PFSK-1 (cell line): ENCODE measurements at regions not wholly inside any gene's neighbourhood (a gene's known extent, or its start where the extent isn't known, plus 50 kb on each side); places are given as distances from the start of the nearest gene placed in this dataset.

Experiments
- FOXP2 ChIP-seq: optimal IDR thresholded peaks from 2 replicates; pipeline ENCODE3; 2011; ENCODE audit warnings: borderline replicate concordance, control low read depth, inconsistent platforms; ENCODE audit not compliant: insufficient read depth; ENCODE audit errors: extremely low read length, extremely low read depth
- POLR2AphosphoS5 ChIP-seq: IDR thresholded peaks from 2 replicates; pipeline ENCODE4 v1.6.1; 2012; ENCODE audit warnings: low read depth, mild to moderate bottlenecking, control low read depth, low read length, moderate library complexity
- REST ChIP-seq, 2 experiments: IDR thresholded peaks; 2 replicates each; pipeline versions ENCODE4 v1.6.1 to v1.8.0; 2011 to 2012; ENCODE audit warnings: low read depth in 2 of 2, low read length in 2 of 2, control low read depth in 1 of 2, inconsistent platforms in 1 of 2, mild to moderate bottlenecking in 1 of 2, moderate library complexity in 1 of 2; ENCODE audit not compliant: insufficient read depth in 1 of 2
- SIN3A ChIP-seq: IDR thresholded peaks from 2 replicates; pipeline ENCODE4 v1.6.1; 2012; ENCODE audit warnings: mild to moderate bottlenecking, low read length, moderate library complexity, borderline replicate concordance; ENCODE audit not compliant: insufficient read depth
- TAF1 ChIP-seq: IDR thresholded peaks from 2 replicates; pipeline ENCODE4 v1.6.1; 2012; ENCODE audit warnings: low read length, control low read depth, borderline replicate concordance; ENCODE audit not compliant: insufficient read depth

GRCh38 chr6:166106076-166106686 lies 61.5 kb downstream of the TBXT start:
- TF ChIP-seq FOXP2 (no peak), SIN3A (no peak), REST (IDR thresholded peaks at IDR 0.05; ENCODE audit: insufficient read depth in 1 of 2, low read depth in 2 of 2, low read length in 2 of 2) (no peak), POLR2AphosphoS5 (no peak), TAF1 (no peak)

DNA sequence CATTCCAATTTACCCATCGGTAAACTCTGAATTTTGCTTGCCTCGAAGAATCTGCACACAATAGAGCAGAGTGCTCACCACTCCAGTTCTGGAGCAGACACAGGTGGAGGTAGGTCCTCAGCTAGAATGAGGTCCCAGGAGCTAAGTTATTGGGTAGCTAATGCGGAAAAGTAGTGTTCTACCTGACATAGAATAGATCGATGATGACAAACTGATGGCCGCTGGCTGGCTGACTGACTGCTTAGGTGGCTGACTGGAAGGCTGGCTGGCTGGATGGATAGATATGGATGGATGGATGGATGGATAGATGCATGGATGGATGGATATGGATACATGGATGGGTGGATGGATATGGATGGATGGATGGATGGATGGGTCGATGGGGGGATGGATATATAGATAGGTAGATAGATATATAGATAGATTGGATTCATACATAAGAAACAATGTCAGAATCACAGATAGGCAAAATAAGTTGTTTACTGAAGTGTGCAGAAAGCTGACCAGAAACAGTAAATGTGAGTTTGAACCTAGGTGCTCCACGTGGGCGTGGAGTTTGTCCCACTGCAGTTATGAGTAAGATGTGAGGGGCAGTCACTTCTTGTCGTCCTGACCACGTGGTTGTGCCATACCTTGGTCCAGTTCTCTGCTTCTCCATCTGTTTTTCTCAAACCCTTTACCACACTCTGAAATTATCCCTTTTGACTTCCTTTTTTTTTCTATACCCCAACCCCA lies 62.1 kb downstream of the TBXT start:
- no peak for TF ChIP-seq POLR2AphosphoS5
- TF ChIP-seq REST (IDR thresholded peaks at IDR 0.05; ENCODE audit: insufficient read depth in 1 of 2, low read depth in 2 of 2, low read length in 2 of 2) = no peak
- no peak for TF ChIP-seq SIN3A

DNA sequence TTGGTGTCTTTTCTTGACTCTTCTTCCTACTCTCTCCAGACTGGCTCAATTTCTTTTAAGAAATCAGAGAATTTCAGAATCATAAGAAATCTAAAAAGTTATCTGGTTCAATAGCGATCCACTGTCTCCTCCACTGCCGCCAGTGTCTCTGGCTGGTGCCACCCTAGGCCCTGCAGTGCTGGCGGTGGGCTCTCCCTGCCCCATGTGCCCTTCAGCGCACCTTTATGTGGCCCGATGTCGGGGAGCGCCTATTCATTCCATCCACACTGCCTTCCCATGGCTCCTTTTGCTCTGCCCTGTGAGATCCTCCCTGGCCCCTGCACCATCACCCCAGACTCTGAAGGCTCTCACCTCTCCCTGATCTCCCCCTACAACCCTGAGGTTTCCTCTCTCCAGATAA lies 62.8 kb downstream of the TBXT start:
- TF ChIP-seq SIN3A (no peak), POLR2AphosphoS5 (no peak), REST (IDR thresholded peaks at IDR 0.05; ENCODE audit: insufficient read depth in 1 of 2, low read depth in 2 of 2, low read length in 2 of 2) (no peak), FOXP2 (no peak), TAF1 (no peak)

GRCh38 chr6:166104107-166104506 lies 63.5 kb downstream of the TBXT start:
- TF ChIP-seq FOXP2 (no peak), TAF1 (no peak), REST (IDR thresholded peaks at IDR 0.05; ENCODE audit: insufficient read depth in 1 of 2, low read depth in 2 of 2, low read length in 2 of 2) (no peak), POLR2AphosphoS5 (no peak), SIN3A (no peak)
